T-helper 2 cell (primary cell): ENCODE measurements at regions not wholly inside any gene's neighbourhood (a gene's known extent, or its start where the extent isn't known, plus 50 kb on each side); places are given as distances from the start of the nearest gene placed in this dataset.
"Not testable (repeated sequence)": the region's sequence is repeated elsewhere in the genome, so short reads cannot be mapped to it uniquely, and the experiment has no call there.

Source experiments
- DNase-seq, 5 experiments: peaks; one replicate each; pipeline versions ENCODE4 v3.0.0 to v3.0.0-alpha.2; 2012 to 2022

GRCh38 chr7:149600669-149601330 lies 103.2 kb upstream of the ZNF746 start:
- peak in 2 of 5 experiments; percentile 15 to 92 for DNase-seq

- DNase-seq, result peak in 2 of 5 experiments; percentile 19 to 66
Observed at GRCh38 chr7:149599636-149600206, 102.1 kb upstream of the ZNF746 start.

GRCh38 chr7:149598721-149599308 lies 101.2 kb upstream of the ZNF746 start:
- DNase-seq, result peak in 1 of 5 experiments; percentile 47

- DNase-seq, result not testable (repeated sequence)
Observed at GRCh38 chr7:149597789-149598188, 100.2 kb upstream of the ZNF746 start.

- DNase-seq, result no peak
Observed at GRCh38 chr7:149595541-149595940, 97.9 kb upstream of the ZNF746 start.

GRCh38 chr7:149595078-149595477 lies 97.5 kb upstream of the ZNF746 start:
- DNase-seq, result no peak

- DNase-seq, result no peak
Observed at GRCh38 chr7:149588930-149589329, 91.3 kb upstream of the ZNF746 start.

- DNase-seq, result no peak
Observed at GRCh38 chr7:149586646-149587645, 89.3 kb upstream of the ZNF746 start.

- no peak for DNase-seq
Observed at GRCh38 chr7:149584530-149584929, 86.9 kb upstream of the ZNF746 start.

- DNase-seq, result no peak
Observed at GRCh38 chr7:149584009-149584408, 86.4 kb upstream of the ZNF746 start.

GRCh38 chr7:149580328-149580727 lies 82.7 kb upstream of the ZNF746 start:
- DNase-seq, result no peak

GRCh38 chr7:149579365-149579764 lies 81.8 kb upstream of the ZNF746 start:
- DNase-seq, result not testable (repeated sequence)

- not testable (repeated sequence) for DNase-seq
Observed at GRCh38 chr7:149574428-149574827, 76.8 kb upstream of the ZNF746 start.

GRCh38 chr7:149573519-149573918 lies 75.9 kb upstream of the ZNF746 start:
- DNase-seq, result no peak

- DNase-seq, result not testable (repeated sequence)
Observed at GRCh38 chr7:149572920-149573319, 75.3 kb upstream of the ZNF746 start.

- DNase-seq, result no peak
Observed at GRCh38 chr7:149570784-149571183, 73.2 kb upstream of the ZNF746 start.

- no peak for DNase-seq
Observed at GRCh38 chr7:149569726-149570422, 72.3 kb upstream of the ZNF746 start.

- DNase-seq, result no peak
Observed at GRCh38 chr7:149569025-149569725, 71.6 kb upstream of the ZNF746 start.

GRCh38 chr7:149568218-149568617 lies 70.6 kb upstream of the ZNF746 start:
- no peak for DNase-seq

- DNase-seq, result no peak
Observed at GRCh38 chr7:149566103-149566502, 68.5 kb upstream of the ZNF746 start.

- DNase-seq, result no peak
Observed at GRCh38 chr7:149565096-149565382, 67.4 kb upstream of the ZNF746 start.
